Suprapubic skin (tissue), 2 donors: ENCODE measurements at regions not wholly inside any gene's neighbourhood (a gene's known extent, or its start where the extent isn't known, plus 50 kb on each side); places are given as distances from the start of the nearest gene placed in this dataset.

Experiments
- EP300 ChIP-seq: sonication (generic); formaldehyde crosslinking; IDR thresholded peaks from one replicate; pipeline ENCODE4 v1.6.1; 2017; ENCODE audit warnings: antibody characterized with exemption
- POLR2A ChIP-seq, 2 donors: fragments of 450-650 bp; IDR thresholded peaks; one replicate each; pipeline ENCODE4 v1.6.1; 2017; ENCODE audit warnings: antibody characterized with exemption in 2 of 2, mild to moderate bottlenecking in 2 of 2, moderate library complexity in 2 of 2

- no peak for TF ChIP-seq EP300
- no peak for TF ChIP-seq POLR2A (IDR thresholded peaks at IDR 0.05)
These were observed 933.0 kb downstream of the TLE4 start for GRCh38 chr9:80504601-80505230.
